ENCODE measurements at regions not wholly inside any gene's neighbourhood (a gene's known extent, or its start where the extent isn't known, plus 50 kb on each side); places are given as distances from the start of the nearest gene placed in this dataset.

DNA sequence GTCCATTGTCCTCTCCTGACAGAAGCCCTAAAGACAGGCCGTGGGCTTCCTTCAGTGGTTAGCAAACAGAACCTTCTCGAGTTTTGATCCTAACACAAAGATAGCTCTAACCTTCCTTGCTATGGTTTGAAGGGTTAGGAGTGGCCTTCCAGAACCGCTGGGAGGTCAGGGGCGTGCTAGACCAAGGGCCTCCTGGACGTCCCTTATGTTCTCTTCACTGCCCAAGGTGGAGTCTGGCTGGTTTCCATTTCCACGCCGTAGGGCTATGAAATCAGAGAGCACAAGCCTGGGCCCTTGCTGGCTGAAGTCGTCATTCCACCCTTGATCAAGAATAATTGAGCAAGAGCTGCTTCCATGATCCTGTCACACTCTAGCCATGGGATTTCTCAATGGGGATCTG lies 475.1 kb downstream of the SHQ1 start:
- TF ChIP-seq, protein P1, sequence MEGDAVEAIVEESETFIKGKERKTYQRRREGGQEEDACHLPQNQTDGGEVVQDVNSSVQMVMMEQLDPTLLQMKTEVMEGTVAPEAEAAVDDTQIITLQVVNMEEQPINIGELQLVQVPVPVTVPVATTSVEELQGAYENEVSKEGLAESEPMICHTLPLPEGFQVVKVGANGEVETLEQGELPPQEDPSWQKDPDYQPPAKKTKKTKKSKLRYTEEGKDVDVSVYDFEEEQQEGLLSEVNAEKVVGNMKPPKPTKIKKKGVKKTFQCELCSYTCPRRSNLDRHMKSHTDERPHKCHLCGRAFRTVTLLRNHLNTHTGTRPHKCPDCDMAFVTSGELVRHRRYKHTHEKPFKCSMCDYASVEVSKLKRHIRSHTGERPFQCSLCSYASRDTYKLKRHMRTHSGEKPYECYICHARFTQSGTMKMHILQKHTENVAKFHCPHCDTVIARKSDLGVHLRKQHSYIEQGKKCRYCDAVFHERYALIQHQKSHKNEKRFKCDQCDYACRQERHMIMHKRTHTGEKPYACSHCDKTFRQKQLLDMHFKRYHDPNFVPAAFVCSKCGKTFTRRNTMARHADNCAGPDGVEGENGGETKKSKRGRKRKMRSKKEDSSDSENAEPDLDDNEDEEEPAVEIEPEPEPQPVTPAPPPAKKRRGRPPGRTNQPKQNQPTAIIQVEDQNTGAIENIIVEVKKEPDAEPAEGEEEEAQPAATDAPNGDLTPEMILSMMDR (conservative IDR thresholded peaks at IDR 0.05), result no peak
- no peak for TF ChIP-seq EZH2 (IDR thresholded peaks at IDR 0.05; ENCODE audit: low read depth)
